Erythroblast (primary cell): ENCODE measurements at regions not wholly inside any gene's neighbourhood (a gene's known extent, or its start where the extent isn't known, plus 50 kb on each side); places are given as distances from the start of the nearest gene placed in this dataset.
A peak's percentile ranks its signal among the peaks of the same experiment; 100 is the strongest.

ENCODE experiments used
- DNase-seq, 2 experiments: peaks; one replicate each; lab custom pipeline; 2025; lab: John Stamatoyannopoulos, UW
- GATA1 ChIP-seq: IDR thresholded peaks from 2 replicates; pipeline ENCODE4 v1.6.1; 2011; ENCODE audit warnings: low read depth, mild to moderate bottlenecking, control low read depth, low read length, moderate library complexity
- POLR2A ChIP-seq: IDR thresholded peaks from 2 replicates; pipeline ENCODE4 v1.6.1; 2011; ENCODE audit warnings: mild to moderate bottlenecking, low read length

DNA sequence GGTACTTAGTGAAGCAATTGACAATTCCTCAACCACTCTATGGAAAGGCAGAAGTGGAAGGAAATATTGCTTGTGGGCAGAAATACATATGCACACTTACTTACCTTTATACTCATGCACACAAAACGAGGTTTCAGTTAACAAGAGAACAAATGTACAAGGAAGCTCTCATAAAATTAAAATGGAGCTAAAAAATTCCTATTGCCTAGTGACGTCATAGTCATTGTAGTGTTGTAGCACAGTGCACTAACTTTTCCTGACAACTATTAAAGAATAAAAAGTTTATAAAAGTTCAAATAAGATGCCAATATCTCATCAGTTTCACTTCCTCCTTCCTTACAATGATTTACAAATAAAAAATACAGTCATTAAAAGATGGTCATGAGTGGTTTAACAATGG lies 1161.9 kb upstream of the NRXN1 start:
- no peak for DNase-seq
- TF ChIP-seq GATA1 (no peak), POLR2A (no peak)

DNA sequence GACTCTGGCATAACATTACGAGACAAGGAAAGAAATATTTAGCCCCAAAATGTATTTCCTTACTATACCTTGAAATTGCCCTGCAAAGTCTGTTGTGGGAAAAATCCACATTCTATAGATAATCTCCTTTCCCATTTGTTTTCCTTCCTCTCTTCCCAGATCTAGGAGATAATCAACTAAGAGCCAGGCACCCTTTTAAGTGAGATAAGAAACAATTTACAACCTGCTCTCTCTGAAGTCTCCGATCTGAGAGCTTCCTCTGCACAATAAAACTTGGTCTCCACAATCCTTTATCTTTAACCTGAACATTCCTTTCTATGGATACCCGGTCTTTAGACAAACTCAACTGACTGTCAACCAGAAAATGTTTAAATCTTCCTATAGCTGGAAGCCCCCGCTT lies 1160.7 kb upstream of the NRXN1 start:
- DNase-seq = no peak
- no peak for TF ChIP-seq GATA1
- TF ChIP-seq POLR2A = no peak

DNA sequence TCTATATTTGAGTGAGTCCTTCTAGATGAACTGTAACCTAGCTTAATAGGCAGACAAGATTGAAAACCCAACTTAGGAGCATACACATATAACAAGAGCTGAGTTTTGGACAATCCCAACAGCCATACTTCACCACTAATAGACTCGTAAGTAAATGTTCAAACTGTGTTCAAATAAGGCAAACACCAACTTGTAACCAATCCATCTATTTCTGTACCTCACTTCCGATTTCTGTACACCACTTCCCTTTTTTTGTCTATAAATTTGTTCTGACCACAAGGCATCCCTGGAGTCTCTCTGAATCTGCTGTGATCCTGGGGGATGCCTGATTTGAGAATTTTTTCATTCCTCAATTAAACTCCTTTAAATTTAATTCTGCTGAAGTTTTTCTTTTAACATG lies 1149.1 kb upstream of the NRXN1 start:
- DNase-seq = no peak
- TF ChIP-seq POLR2A = no peak
- TF ChIP-seq GATA1 = no peak

DNA sequence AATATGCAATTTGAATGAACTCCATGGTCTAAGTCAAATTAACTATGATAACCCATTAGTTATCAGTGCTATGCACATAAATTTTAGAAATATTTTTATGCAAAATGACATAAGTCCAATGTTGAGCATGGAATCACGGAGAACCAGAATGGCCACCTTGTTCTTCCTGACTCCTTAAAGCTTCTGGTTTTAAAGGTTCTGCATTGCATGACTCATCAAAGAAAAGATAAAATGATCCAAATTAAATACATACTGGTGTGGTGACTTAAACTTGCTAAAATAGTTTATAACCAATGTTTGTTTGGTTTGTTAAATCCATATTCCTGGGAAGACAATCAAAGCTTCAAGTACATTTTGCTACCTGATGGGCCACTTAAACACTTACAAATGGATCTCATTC lies 1146.9 kb upstream of the NRXN1 start:
- DNase-seq = no peak
- TF ChIP-seq GATA1 (no peak), POLR2A (no peak)

DNA sequence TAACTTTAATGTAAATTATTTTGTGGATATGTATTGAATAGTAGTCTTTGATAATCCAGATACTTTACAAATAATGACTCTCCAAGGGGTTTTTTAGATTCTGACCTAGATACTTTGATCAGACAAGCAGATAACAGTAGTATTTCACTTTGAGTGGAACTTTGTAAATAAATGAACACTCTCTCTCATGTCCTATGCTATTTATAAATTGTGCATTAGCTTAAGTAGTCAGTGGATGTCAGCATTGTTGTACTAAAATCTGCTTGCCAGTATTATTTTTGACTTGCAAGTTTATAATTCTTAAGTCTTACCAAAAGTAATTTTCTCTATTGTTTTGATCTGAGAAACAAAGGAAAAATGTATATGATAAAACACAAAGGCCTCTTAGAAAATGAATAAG lies 1113.1 kb upstream of the NRXN1 start:
- no peak for DNase-seq
- TF ChIP-seq POLR2A = no peak
- no peak for TF ChIP-seq GATA1

DNA sequence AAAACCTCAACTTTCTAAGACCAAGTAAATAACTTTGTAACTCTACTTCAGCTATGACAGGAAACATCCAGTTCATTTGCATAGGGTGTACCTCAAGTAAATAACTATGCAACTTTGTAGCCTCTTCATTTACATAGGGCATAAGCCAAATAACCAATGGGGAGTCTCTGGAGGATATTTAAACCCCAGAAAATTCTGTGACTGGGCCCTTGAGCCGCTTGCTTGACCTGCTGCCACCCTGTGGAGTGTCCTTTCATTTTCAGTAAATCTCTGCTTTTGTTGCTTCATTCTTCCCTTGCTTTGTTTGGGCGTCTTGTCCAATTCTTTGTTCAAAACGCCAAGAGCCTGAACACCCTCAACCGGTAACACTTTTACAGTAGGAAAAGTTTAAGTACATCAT lies 1112.7 kb upstream of the NRXN1 start:
- no peak for TF ChIP-seq GATA1
- no peak for TF ChIP-seq POLR2A
- no peak for DNase-seq

DNA sequence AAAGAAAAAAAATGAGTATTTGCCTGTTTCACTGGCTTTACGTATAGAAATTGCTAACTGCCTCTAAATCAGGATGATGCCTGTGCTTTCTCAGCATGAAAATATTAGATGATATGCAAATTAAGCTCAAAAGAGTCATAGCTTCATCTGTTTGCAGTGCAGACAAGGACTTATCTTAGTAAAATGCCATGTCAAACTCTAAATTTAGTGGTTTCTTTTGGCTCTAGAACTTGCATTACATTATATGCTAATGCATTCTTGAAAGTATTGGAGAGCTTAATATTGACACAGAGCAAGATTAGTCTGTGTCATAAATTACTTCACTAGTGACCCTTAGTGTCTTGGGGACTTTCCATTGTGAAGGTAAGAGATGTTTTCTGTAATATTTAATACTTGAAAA lies 1109.1 kb upstream of the NRXN1 start:
- no peak for DNase-seq
- TF ChIP-seq GATA1 (no peak), POLR2A (no peak)

DNA sequence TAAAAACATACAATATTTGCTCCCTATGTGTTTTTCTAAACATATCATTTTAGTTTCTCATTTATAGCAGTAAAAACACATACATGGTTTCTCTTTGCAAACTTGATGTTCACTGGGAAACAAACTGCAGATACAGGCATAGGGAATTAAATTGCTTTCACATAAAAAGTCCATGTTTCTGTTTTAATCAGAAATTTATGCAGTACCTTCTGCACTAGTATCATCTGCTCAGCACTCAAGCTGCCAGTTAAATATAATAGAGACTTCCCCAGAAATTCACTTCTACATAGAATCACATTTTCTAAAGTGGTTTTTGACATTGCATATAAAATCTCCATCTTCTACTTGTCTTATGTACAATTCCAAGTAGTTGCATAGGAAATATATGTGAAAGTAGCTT lies 1107.3 kb upstream of the NRXN1 start:
- no peak for DNase-seq
- TF ChIP-seq POLR2A = no peak
- no peak for TF ChIP-seq GATA1

DNA sequence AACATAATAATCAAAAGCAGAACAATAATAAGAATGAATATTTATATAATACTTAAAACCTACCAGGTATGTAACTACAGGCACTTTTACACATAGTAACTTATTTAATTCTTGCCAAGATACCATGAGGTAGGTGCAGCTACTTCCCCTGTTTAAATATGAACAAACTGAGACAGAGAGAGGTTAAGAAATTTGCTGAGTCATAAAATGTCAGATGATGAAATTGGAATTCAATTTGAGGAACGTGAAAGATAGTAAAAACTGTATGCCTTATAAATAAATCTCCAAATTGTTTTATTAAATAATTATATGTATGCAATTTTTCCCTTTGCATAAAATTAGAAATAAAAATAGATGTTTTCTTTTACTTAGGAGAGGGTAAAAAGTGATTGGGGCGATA lies 1103.3 kb upstream of the NRXN1 start:
- DNase-seq = peak in 1 of 2 experiments; percentile 3

DNA sequence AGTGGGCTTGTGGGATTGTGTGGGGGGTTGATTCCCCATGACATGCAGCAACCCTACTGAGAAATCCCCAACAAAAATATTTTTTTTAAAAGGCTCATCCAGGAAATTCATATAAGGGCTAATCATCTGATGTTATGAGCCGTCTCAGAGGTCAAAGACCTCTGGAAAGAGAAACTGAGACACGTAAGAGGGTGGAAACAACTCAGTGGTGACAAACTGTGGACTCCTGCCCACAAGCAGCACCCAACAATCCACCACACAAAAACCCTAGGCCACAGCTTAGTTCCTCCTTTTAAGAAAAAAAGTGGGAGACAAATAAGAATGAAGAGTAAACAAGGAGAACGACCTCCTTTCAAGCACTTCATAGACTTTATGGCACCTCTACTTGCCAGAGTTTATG lies 1096.1 kb upstream of the NRXN1 start:
- DNase-seq = no peak
- TF ChIP-seq POLR2A = no peak
- no peak for TF ChIP-seq GATA1

More for the DNA sequence above, 1103.3 kb upstream of the NRXN1 start:
- TF ChIP-seq GATA1 (no peak), POLR2A (no peak)

DNA sequence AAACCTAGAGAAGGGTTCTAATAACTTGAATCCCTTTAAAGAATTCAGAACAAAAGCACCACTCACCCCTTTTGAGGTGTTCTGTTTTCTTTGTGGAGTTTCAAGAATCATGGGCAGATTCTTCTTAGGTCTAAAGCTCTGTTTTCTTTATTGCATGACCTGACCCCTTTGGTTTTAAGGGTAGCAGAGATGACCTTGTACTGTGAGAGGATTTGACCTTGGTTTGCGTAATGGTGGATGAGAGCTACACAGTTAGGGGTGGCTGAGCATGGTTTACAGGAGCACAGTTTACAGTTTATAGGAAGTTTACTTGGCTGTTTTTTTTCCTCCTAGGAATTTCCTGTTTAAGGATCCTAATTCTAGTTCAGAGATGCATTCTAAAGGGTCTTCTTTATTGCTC lies 1095.6 kb upstream of the NRXN1 start:
- no peak for TF ChIP-seq POLR2A
- no peak for TF ChIP-seq GATA1
- DNase-seq = no peak

DNA sequence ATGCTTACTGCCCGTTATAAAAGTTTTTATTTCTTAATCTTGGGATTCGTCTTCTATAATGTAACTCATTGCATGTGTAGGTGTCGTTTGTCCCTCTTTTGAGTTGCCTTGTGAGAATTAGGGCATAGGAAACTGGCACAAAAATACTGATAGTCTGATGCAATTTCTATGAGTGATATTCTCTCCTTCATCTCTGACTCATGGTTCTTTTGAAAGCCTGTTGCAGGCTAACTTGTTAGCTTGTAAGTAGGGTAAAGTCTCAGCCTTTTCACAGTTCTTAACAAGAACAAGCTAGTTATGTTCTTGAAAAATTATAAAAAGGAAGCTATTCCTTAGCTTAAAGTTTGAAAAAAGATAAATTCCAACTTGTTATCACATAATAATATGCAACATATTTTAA lies 1085.4 kb upstream of the NRXN1 start:
- TF ChIP-seq GATA1 = no peak
- no peak for TF ChIP-seq POLR2A
- no peak for DNase-seq

DNA sequence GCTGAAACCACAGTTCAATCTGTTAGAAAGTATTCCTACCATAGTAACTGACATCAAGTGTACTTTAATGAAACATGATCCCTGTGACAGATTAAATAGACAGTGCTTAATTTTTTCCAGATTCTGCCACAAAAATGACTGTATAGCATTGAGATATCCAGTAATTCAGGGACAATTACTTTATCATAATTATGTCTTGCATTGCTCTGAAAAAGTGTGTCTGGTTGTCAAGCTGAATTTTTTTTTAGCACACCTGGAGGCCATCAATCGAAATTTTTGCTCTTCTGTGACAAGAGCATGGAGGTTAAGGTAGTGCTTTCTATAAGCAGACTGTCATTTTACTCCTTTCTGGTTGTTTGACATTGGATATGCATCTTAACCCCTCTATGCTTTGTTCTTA lies 1083.8 kb upstream of the NRXN1 start:
- TF ChIP-seq POLR2A (no peak), GATA1 (no peak)

DNA sequence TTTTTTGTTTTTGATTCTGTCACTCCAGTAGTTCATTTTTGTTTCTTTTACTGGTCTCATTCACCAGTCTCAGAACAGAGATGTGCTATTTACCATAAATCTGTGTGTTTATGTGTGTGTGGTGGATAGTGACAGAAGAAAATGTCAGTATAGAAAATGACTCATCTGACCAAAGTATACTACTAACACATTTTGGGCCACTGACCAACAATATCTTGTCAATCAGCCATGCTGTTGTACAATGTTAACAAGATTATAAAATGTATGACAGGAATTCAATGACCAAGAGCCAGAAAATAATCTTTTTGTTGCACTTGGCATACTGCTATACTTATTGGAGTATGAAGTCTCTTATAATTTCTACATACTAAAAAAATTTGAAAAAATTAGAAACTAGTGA lies 1081.4 kb upstream of the NRXN1 start:
- TF ChIP-seq POLR2A (no peak), GATA1 (no peak)
- DNase-seq = no peak

More for the DNA sequence above, 1083.8 kb upstream of the NRXN1 start:
- DNase-seq = no peak

DNA sequence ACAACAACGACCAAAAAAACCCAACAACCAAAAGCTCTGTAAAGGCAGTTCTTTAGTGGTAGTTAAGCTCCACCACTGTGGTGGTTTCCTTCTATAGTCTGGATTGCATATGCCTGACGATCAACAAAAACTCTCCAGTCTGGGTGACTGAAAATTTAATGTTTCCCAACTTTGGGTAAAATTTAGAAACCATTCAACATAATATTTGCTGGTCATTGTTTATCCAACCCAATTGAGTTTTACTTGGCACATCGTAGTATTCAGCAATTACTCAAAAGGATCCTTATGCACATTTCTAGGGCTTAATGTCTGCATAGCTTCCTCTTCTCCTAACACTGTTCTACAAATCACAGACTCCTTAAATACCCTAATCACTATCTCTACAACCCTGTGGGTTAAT lies 1080.2 kb upstream of the NRXN1 start:
- no peak for DNase-seq
- TF ChIP-seq POLR2A (no peak), GATA1 (no peak)

DNA sequence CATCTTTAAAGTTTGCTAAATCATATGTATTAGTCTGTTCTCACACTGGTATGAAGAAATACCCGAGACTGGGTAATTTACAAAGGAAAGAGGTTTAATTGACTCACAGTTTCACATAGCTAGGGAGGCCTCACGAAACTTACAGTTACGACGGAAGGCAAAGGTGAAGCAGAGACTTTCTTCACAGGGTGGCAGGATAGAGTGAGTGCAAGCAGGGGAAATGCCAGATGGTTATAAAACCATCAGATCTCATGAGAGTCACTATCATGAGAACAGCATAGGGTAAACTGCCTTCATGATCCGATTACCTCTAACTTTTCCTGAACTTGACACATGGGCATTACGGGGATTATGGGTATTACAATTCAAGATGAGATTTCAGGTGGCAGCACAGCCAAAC lies 1075.2 kb upstream of the NRXN1 start:
- TF ChIP-seq POLR2A (no peak), GATA1 (no peak)
- no peak for DNase-seq
